ENCODE measurements at regions not wholly inside any gene's neighbourhood (a gene's known extent, or its start where the extent isn't known, plus 50 kb on each side); places are given as distances from the start of the nearest gene placed in this dataset.
"Not testable (repeated sequence)": the region's sequence is repeated elsewhere in the genome, so short reads cannot be mapped to it uniquely, and the experiment has no call there.

DNA sequence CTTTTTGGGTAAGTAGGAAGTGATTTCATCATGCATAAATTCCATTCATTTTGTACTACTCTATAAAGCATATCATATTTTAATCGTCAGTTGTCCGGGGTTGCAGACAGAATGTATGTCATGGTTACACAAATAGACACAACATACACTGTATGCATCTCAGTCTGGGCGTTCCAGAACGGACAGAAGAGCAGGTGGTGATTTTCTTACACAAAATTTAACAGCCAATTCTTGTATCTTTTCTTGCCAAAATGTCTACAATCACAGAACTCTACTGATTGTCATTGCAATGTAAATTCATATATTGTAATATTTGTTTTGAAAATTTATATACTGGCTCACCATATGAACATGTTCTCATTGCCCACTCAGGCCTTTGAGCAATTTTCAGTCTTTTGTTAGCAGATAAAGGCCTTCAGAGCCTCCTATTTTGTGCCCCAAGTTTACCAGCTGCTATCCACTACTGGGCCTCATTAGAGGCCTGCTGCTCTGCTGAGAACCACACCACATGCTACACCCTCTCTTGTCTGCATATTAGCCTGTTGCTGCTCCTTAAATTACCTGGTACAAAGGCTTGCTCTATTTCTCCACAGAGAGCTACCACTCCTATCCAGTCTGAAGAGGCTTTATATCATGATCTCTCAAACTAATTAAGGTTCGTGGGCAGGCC, 61.5 kb downstream of the PRDM13 start:
- in situ Hi-C loops (cut with MboI; ENCODE audit: low sequenced_read_pairs): no loop called here

DNA sequence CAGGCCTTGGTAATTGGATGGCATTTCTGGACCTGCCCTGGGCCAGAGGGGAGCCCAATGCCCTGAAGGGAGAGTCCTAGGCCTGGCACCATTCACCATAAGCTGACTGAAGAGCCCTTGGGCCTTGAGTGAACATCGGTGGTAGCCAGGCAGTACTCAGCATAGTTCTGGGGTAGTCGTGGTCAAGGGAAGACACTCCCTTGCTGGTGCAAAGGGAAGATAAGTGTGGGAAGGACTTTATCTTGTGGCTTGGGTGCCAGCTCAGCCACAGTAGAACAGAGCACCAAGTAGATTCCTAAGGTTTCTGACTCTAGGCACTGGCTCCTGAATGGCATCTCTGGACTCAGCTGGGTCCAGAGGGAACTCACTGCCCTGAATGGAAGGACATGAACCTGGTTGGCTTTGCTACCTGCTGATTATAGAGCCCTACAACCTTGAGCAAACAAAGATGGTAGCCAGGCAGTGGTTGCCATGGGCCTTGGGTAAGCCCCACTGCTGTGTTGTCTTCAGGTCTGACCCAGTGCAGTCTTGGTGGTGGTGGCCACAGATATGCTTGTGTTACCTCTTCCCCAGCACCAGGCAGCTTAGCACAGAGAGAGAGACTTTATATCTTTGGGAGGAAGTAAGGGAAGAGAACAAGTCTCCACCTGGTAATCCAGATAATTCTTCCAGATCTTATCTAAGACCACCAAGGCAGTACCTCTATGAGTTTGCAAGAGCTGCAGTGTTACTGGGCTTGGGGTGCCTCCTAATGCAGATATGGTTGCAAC, 83.5 kb downstream of the PRDM13 start:
- in situ Hi-C loops (cut with MboI; ENCODE audit: low sequenced_read_pairs): no loop called here

DNA sequence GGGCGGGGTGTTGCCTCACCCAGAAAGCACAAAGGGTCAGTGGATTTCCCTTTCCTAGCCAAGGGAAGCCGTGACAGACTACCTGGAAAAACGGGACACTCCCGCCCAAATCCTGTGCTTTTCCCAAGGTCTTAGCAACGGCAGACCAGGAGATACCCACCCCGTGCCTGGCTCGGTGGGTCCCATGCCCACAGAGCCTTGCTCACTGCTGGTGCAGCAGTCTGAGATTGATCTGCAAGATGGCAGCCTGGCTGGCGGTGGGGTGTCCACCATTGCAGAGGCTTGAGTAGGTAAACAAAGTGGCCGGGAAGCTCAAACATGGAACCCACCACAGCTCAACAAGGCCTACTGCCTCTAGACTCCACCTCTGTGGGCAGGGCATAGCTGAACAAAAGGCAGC, 95.7 kb downstream of the PRDM13 start:
- in situ Hi-C loops (cut with MboI; ENCODE audit: low sequenced_read_pairs): not testable (repeated sequence)

DNA sequence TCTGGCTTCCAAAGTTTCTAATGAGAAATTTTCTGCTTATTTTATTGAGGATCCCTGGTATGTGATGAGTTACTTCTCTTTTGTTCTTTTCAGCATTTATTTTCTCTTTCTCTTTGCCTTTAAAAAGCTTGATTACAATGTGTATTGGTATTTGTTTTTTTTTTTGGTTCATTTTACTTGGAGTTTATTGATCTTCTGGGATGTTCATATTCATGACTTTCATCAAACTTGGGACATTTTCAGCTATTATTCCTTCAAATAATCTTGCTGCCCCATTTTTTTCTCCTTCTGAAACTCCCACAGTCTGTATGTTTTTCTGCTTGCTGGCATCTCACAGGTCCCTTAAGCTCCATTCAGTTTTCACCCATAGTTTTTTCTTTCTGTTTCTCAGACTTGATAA, 102.4 kb downstream of the PRDM13 start:
- in situ Hi-C loops (cut with MboI; ENCODE audit: low sequenced_read_pairs): no loop called here

DNA sequence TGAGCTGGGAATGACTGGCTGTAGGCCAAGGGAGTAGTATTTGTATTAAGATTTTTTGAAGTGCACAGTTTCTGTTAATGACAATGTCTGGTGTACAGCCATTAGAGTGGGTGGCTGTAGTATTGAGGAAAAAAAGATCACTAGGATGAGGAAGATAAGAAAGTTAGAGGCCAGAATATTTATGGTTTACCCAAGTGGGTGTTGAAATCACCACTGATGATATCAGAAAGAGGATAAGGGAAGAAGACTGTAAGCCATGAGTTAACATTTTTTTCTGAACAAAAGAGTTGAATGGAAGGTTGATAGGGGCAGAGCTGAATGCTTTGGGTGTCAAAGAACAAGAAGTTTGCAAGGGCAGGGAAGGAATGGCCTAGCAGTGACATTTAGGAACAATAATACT, 104.7 kb downstream of the PRDM13 start:
- in situ Hi-C loops (cut with MboI; ENCODE audit: low sequenced_read_pairs): no loop called here

DNA sequence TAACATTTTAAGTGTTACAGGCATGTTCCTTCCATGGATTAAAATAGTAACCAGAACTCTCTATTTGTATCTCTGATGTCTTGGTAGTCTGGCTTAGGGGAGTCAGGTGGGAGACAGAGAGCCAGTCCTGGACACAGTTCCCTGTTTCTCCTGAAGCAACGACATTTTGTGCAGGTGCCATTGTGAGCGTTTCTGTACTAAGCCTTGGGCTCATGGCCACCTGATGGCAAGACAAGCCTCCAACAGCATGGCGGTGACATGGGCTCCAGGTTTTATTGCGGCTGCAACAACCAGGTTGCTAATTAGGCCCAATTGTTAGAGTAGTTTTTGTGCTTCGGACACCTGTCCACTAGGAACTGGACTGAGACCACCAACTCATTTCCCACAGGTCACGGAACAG, 105.3 kb downstream of the PRDM13 start:
- in situ Hi-C loops (cut with MboI; ENCODE audit: low sequenced_read_pairs): no loop called here

DNA sequence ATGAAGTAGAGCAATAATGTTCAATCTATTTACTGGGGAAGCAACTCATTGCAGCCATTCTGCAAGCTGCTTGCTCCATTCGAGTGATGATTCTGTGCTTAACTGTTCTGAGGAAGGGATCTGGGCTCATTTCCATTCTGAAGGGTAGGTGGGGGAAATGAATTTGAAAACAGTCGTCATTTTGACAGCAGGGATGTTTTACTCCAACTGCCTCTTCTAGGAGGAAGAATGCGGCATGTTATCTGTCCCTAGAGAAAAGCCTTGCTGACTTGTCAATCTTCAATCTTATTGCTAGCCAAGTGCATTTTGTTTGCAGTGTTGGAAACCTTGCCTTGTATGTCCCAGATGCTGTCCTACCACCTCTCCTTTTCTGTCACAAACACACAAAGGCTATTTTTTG, 105.9 kb downstream of the PRDM13 start:
- in situ Hi-C loops (cut with MboI; ENCODE audit: low sequenced_read_pairs): no loop called here

DNA sequence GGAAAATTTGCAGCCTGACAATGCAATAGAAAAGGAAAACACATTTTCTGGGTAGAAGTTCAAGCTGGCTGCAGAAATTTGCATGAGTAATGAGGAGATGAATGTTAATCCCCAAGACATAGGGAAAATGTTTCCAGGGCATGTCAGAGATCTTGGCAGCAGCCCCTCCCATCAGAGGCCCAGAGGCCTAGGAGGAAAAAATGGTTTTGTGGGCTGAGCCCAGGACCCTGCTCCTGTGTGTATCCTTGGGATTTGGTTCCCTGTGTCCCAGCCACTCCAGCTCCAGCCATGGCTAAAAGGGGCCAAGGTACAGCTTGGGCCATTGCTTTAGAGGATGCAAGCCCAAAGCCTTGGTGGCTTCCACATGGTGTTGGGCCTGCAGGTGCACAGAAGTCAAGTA, 115.4 kb downstream of the PRDM13 start:
- in situ Hi-C loops (cut with MboI; ENCODE audit: low sequenced_read_pairs): not testable (repeated sequence)

DNA sequence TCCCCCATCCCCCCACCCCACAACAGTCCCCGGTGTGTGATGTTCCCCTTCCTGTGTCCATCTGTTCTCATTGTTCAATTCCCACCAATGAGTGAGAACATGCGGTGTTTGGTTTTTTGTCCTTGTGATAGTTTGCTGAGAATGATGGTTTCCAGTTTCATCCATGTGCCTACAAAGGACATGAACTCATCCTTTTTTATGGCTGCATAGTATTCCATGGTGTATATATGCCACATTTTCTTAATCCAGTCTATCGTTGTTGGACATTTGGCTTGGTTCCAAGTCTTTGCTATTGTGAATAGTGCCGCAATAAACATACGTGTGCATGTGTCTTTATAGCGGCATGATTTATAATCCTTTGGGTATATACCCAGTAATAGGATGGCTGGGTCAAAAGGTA, 123.6 kb downstream of the PRDM13 start:
- in situ Hi-C loops (cut with MboI; ENCODE audit: low sequenced_read_pairs): loop anchor here (25.0 kb wide), 1 partner anchor 268 kb away; no protein-coding TSS in a partner anchor

DNA sequence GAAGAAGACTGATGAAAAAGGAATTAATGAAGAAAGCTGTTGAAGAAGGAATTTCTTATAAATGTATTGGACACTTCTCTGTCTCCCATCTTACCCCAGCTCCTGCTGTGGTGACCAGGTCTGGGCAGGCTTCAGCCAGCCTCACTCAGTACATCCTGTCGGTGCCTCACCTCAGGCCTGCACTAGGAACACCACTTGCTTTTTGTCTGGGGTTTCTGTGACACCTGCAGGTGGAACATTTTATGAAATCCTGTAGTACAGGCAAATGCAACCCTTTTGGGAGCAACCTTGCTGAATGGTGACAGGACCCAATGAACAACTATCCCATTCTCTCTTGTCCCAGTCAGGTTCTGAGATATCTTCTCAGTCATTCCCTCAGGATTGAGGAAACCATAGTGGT, 129.7 kb downstream of the PRDM13 start:
- in situ Hi-C loops (cut with MboI; ENCODE audit: low sequenced_read_pairs): loop anchor here (25.0 kb wide), 1 partner anchor 274 kb away; no protein-coding TSS in a partner anchor

DNA sequence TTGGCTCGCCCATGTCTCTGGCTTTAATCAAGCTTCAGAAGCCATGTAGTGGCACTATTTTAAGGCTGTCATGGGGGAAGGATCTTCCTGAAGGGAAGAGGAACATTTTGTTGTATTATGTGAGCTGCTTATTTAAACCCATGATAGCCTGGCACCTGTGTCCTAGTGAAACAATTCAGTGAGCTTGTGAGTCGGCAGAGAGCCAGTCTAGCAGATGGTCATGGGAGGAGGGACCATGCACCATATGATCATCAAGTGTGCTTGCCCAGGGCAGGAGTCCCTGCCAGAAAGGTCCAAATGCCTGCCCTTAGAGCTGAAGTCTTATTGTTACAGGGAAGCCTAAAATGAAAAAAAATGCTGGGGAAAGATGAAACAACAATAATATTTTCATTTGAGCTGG, 132.9 kb downstream of the PRDM13 start:
- in situ Hi-C loops (cut with MboI; ENCODE audit: low sequenced_read_pairs): loop anchor here (25.0 kb wide), 1 partner anchor 277 kb away; no protein-coding TSS in a partner anchor

DNA sequence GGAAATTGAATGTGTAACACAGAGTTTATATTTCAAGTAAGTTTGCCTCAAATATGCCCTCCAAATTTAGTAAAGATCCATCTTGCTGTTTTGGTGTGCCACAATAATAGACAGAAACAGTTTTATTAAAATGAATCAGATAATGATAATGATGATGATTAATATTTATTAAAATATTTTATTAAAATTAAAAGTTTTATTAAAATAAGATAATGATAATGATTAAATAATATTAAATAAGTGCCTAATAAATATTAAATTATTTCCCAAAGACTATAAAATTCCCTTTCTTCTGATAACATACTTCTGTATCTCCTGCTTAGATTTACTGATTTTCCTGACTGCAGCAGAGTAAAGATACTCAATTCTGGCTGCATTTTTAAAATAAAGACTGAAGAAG, 134.5 kb downstream of the PRDM13 start:
- in situ Hi-C loops (cut with MboI; ENCODE audit: low sequenced_read_pairs): loop anchor here (25.0 kb wide), 1 partner anchor 279 kb away; no protein-coding TSS in a partner anchor

DNA sequence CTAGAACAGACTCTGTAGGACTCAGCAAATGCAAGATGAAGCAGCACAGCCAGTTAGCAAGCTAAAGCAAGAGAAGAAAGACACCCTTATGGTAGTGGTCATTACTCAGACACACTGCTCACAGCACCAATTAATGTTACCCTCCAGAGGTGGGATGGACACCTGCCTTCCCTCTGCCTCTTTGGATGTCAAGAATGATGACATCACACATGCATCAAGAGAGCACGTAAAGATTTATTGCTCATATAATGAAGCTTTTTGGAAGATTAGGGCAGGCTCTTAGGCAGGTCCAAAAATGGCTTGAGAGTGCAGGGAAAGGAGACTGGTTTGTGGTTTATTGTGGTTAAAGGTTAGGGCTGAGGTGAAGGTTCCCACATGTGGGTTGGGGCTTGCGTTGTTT, 137.0 kb downstream of the PRDM13 start:
- in situ Hi-C loops (cut with MboI; ENCODE audit: low sequenced_read_pairs): loop anchor here (25.0 kb wide), 1 partner anchor 281 kb away; no protein-coding TSS in a partner anchor

DNA sequence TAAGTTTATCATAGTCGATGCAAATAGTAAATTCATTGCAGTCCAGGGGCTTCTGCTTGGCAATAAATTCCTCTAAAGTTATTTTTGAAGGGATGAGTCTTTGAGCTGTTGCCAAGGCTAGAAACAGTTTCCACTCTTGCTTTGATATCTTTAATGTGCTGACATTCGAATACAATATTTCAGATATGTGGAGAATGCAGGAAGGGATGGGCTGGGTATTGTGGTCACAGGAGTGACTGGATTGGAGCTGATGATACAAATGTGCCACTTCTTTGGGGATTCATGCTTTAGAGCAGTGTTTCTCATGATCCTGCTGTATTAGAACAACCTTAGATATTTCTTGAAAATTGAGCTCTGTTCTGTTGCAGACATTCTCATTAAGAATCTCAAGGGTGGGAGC, 139.0 kb downstream of the PRDM13 start:
- in situ Hi-C loops (cut with MboI; ENCODE audit: low sequenced_read_pairs): loop anchor here (25.0 kb wide), 1 partner anchor 283 kb away; no protein-coding TSS in a partner anchor

DNA sequence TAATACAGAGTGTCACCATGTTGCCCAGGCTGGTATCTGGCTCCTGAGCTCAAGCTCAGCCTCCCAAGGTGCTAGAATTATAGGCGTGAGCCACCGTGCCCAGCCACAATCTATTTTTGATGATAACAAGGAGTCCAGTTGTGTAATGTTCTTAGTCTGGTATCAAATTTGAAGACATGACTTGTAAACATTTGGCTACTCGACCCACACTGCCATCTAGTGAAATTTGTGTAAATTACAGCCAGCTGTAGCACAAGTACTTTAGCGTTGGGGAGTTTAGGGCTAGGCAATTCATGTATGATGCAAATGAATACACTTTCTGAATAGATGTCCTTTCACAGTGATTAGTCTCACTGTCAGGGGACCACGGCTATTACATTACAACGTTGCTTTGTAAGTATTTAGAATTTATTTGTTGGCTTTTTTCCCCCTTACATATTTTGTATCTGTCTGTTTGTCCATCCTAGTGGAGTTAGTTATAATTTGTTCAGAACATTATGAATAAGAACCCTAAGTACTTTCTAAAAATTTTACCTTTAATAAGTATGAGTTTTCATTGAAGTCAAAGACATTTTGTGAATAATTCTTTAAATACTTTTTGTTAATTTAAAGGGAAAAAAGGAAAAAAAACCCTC, 139.7 kb downstream of the PRDM13 start:
- in situ Hi-C loops (cut with MboI; ENCODE audit: low sequenced_read_pairs): loop anchor here (25.0 kb wide), 1 partner anchor 284 kb away; no protein-coding TSS in a partner anchor

DNA sequence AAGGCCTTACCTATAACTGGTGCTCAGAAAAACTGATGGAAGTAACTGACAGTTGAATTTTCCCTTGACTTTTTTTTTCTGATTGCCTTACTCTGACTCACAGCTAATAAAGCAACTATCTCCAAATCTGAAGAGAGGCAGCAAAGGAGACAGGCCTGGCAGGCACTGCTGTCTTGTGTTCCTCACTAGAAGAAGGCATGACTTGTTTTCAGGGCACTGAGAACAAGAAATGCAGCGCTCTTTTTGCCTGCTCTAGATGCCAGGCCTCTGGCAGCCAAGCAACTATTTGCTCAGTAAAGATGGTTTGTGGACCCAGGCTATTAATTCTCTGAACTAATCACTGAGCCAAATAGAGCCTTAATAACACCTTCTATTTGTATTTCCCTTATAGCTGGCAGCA, 155.1 kb downstream of the PRDM13 start:
- in situ Hi-C loops (cut with MboI; ENCODE audit: low sequenced_read_pairs): no loop called here

DNA sequence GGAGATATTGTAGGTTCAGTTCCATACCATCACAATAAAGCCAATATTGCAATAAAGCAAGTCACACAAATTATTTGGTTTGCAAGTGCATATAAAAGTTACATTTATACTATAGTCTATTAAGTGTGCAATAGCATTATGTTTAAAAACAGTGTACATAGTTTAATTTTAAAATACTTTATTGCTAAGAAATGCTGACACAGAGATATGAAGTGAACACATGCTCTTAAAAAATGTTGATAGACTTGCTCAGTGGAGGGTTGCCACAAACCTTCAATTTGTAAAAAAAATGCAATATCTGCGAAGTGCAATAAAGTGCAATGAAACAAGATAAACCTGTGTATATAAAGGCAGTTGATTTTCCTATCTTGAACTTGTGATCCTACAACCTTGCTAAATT, 161.5 kb downstream of the PRDM13 start:
- in situ Hi-C loops (cut with MboI; ENCODE audit: low sequenced_read_pairs): no loop called here

DNA sequence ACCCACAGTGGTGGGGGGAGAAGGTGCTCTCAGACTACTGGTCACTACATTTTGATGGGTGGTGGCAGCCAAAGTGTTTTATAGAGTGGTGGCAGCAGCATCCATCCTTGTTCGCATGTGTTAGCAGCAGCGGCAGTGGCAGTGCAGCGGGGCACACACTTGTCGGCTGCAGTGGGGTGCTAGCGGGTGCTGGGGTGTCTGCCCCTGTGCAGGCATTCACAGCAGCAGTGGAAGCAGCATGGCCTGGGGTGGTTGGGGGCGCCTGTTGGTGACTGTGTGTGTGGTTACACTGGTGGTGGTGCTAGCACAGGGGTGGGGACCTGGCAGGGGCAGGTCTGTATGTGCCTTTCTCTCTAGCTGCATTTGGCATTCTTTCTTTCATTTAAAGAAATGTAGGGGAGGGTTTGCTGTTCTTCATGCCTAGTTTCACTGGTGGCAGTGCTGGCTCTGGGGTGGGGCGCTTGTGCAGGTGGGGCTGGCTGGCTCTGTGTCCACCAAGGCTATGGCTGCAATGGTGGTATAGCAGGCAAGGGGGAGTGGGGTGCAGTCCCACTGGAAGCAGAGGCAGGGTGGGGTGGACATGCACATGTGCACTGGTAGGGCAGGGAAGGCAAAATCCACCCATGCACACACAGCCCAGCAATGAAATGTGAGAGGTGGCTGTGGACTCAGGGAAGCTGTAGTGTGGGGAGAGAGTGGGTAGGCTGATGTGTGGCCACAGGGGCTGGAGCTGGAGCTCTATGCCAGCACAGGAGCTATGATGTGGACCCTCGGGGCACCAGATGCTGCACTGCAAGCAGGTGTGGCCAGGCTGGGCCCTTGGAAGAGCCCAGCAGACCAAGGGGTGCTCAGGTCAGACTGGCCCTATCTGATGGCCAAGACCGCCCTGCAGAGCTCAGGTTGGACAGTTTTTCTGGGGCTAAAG, 173.3 kb downstream of the PRDM13 start:
- in situ Hi-C loops (cut with MboI; ENCODE audit: low sequenced_read_pairs): no loop called here

DNA sequence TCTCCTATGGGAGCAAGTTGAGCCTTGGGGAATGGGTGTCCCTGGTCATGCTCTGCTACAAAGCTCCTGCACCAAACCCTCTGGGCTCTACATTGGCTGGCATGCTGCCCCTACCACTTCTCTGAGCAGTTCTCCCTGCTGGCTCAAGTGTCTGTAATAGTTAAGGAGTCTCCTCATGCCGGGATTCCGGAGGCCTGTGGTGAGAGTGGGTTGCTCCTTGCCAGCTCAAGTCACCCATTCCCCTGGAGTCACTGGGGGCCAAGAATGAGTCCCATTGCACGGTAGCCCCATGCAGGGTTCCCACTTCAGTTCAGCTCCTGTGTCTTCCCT, 173.9 kb downstream of the PRDM13 start:
- in situ Hi-C loops (cut with MboI; ENCODE audit: low sequenced_read_pairs): no loop called here

DNA sequence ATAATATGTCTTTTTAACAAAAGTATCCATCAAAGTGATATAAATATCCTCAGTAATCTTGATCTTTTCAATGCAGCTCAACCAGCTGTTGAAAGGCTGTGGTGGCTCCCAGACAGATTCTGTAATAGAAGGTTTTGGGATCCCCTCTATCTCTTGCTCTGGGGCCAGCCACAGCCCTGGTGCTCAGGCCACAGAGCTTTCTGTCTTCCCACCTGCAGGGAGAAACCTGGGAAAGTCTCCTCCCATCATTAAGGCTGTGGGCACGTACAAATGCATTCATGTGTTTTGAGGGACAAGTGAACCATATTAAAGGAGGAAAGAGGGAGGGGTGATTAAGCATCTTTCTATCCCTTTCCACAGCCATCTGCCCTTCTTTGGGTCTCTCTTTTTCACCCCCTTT, 183.1 kb downstream of the PRDM13 start:
- in situ Hi-C loops (cut with MboI; ENCODE audit: low sequenced_read_pairs): no loop called here

DNA sequence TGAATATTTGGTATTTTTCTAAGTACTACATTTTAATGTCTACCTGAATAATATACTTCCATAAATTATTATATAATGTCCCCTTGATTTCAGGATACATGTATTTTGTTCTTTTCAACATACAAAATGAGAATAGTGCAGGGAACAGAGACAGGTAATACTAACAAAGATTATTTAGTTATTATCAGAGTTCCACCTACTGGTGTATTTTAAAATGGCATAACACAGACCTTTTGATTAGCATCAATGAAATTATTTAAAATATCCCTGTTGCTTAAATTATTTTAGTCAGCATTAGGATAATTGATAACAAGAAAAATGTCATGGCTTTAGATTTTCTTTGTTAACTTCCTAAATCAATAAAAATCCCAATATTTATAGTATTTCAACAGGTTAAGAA, 184.0 kb downstream of the PRDM13 start:
- in situ Hi-C loops (cut with MboI; ENCODE audit: low sequenced_read_pairs): no loop called here

Measured in HL-60/S4 treated with phorbol 12-myristate 13-acetate at 8.2 ng/mL for 4 days and 3 days (cell line).